ENCODE measurements at regions not wholly inside any gene's neighbourhood (a gene's known extent, or its start where the extent isn't known, plus 50 kb on each side); places are given as distances from the start of the nearest gene placed in this dataset.

DNA sequence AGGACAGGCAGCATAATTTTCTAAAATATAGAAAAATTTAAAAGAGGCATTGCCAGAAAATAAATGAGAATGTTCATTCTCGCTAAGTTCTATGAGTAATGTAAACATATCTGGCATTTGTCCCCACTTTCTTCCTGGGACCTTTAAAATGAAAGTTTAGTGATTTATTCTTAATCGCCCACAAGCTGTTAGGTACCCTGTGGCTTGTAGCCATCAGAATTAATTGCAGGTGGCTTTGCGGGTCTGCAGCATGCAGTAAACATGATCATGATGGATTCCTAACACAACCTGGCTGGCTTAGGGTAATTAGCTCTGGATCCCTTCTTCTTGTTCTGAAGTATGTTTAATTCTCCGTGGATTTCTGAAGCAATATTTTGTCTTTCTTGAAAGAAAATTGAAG lies 103.5 kb upstream of the FRMD6 start:
- Histone ChIP-seq H3K9me3 (ENCODE audit: control insufficient read depth, insufficient read depth, low read length) (no peaks in the 10 kb centered on the region), H3K79me2 (ENCODE audit: control insufficient read depth, low read length) (no peaks in the 10 kb centered on the region), H3K27ac (ENCODE audit: low read depth, low read length) (no peak overlapping the region), H3K36me3 (ENCODE audit: control insufficient read depth, low read length) (no peaks in the 10 kb centered on the region), H3K4me3 (ENCODE audit: low read length) (no peak overlapping the region), H3K4me1 (ENCODE audit: control insufficient read depth, low read length) (no peaks in the 10 kb centered on the region), H3K9me2 (replicated peaks; ENCODE audit: control insufficient read depth, low read length) (no peaks in the 10 kb centered on the region), H3F3A (ENCODE audit: control insufficient read depth, insufficient read depth) (no peaks in the 10 kb centered on the region), H3K4me2 (ENCODE audit: low read length) (no peak overlapping the region), H4K20me1 (ENCODE audit: control insufficient read depth, insufficient read depth, low read depth, low read length) (no peaks in the 10 kb centered on the region), H3K27me3 (ENCODE audit: control insufficient read depth, low read length) (no peaks in the 10 kb centered on the region)
- TF ChIP-seq EZH2phosphoT487 (IDR thresholded peaks at IDR 0.05; ENCODE audit: borderline replicate concordance, low read length) (no peak), CTCF (IDR thresholded peaks at IDR 0.05; ENCODE audit: low read depth, low read length, poor library complexity, severe bottlenecking) (no peak)

DNA sequence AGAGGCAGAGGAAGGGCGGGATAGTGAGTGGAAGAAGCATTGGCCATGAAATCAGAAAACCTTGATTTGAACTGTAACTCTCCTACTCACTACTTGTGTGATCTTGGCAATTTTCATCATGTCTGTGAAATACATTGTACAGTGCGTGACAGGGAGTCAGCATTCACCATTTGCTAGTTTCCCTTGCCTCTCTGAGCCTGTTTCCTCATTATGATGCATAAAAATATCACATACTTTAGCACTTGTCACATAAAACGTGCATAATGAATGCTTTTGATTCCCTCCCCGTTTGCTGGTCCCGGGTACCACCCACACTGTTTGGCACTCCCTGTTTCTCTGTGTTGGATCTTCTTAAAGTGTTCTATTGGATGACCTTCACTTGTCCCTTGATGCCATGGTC lies 101.1 kb upstream of the FRMD6 start:
- H3F3A ChIP-seq (ENCODE audit: control insufficient read depth, insufficient read depth), result no peaks in the 10 kb centered on the region
- H3K4me1 ChIP-seq (ENCODE audit: control insufficient read depth, low read length), result no peaks in the 10 kb centered on the region
- H3K9me2 ChIP-seq (replicated peaks; ENCODE audit: control insufficient read depth, low read length), result no peaks in the 10 kb centered on the region
- H3K9me3 ChIP-seq (ENCODE audit: control insufficient read depth, insufficient read depth, low read length), result no peaks in the 10 kb centered on the region
- no peaks in the 10 kb centered on the region for H4K20me1 ChIP-seq (ENCODE audit: control insufficient read depth, insufficient read depth, low read depth, low read length)
- H3K27ac ChIP-seq (ENCODE audit: low read depth, low read length), result no peak overlapping the region
- H3K4me3 ChIP-seq (ENCODE audit: low read length), result no peak overlapping the region
- no peaks in the 10 kb centered on the region for H3K79me2 ChIP-seq (ENCODE audit: control insufficient read depth, low read length)
- no peak overlapping the region for H3K4me2 ChIP-seq (ENCODE audit: low read length)
- TF ChIP-seq EZH2phosphoT487 (IDR thresholded peaks at IDR 0.05; ENCODE audit: borderline replicate concordance, low read length) (no peak), CTCF (IDR thresholded peaks at IDR 0.05; ENCODE audit: low read depth, low read length, poor library complexity, severe bottlenecking) (no peak)
- H3K27me3 ChIP-seq (ENCODE audit: control insufficient read depth, low read length), result no peaks in the 10 kb centered on the region
- H3K36me3 ChIP-seq (ENCODE audit: control insufficient read depth, low read length), result no peaks in the 10 kb centered on the region

- Histone ChIP-seq H3K4me2 (ENCODE audit: low read length) (no peak overlapping the region), H4K20me1 (ENCODE audit: control insufficient read depth, insufficient read depth, low read depth, low read length) (no peaks in the 10 kb centered on the region), H3K27ac (ENCODE audit: low read depth, low read length) (no peak overlapping the region), H3K79me2 (ENCODE audit: control insufficient read depth, low read length) (no peaks in the 10 kb centered on the region), H3K4me3 (ENCODE audit: low read length) (no peak overlapping the region), H3K9me2 (replicated peaks; ENCODE audit: control insufficient read depth, low read length) (no peaks in the 10 kb centered on the region), H3K36me3 (ENCODE audit: control insufficient read depth, low read length) (no peaks in the 10 kb centered on the region), H3F3A (ENCODE audit: control insufficient read depth, insufficient read depth) (no peaks in the 10 kb centered on the region), H3K9me3 (ENCODE audit: control insufficient read depth, insufficient read depth, low read length) (no peaks in the 10 kb centered on the region), H3K27me3 (ENCODE audit: control insufficient read depth, low read length) (no peaks in the 10 kb centered on the region), H3K4me1 (ENCODE audit: control insufficient read depth, low read length) (no peaks in the 10 kb centered on the region)
- TF ChIP-seq CTCF (IDR thresholded peaks at IDR 0.05; ENCODE audit: low read depth, low read length, poor library complexity, severe bottlenecking) (no peak), EZH2phosphoT487 (IDR thresholded peaks at IDR 0.05; ENCODE audit: borderline replicate concordance, low read length) (no peak)
These were observed 99.4 kb upstream of the FRMD6 start for GRCh38 chr14:51552275-51552674.

All from DOHH2 (cell line).